ENCODE measurements at regions not wholly inside any gene's neighbourhood (a gene's known extent, or its start where the extent isn't known, plus 50 kb on each side); places are given as distances from the start of the nearest gene placed in this dataset.

DNA sequence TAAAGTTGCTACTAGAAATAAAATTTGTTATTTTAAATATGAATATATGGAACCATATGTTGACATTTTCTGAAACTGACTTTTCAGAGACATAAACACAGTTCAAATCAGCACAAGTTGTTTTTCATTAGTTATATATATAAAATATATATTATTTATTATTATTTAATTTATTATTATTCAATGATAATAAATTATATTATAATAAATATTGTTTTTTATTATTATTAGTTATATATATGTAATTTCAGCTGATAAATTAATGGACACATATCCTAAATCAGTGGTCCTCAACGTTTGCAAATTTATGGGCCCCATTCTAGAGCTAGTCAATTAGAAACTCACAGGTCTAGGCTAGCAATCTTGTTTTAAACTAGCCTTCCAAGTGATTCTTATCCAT, 809.3 kb downstream of the C4orf33 start:
- H3K4me3 Mint-ChIP-seq = no peak overlapping the region
- no peaks in the 10 kb centered on the region for H3K4me1 Mint-ChIP-seq
- H3K36me3 Mint-ChIP-seq (ENCODE audit: insufficient read depth) = no peaks in the 10 kb centered on the region

DNA sequence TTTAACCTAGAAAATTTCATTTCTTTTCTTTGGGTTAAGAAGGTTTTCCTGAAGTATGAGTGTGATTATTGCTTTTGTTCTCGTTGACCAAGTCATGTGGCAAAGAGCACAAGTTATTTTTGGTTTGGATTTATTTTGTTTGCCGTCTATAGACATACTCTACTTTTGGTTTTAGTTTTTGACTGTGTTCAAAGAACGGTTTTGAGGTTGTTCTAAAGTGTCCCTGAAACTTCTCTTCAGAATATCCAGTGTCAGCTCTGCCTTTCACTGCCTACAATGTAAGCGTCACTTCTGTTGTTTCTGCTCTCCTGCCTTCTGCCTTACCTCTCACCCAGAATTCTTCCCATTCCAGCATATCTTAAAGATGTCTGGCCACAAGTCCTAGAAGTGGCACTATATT, 812.2 kb downstream of the C4orf33 start:
- Mint-ChIP-seq H3K4me3 (no peak overlapping the region), H3K27me3 (no peaks in the 10 kb centered on the region), H3K27ac (ENCODE audit: low read depth) (no peak overlapping the region), H3K9me3 (peaks cover 19% of the 10 kb centered on the region), H3K36me3 (ENCODE audit: insufficient read depth) (no peaks in the 10 kb centered on the region), H3K4me1 (no peaks in the 10 kb centered on the region)
- ATAC-seq (replicated peaks; ENCODE audit: extremely low read depth, poor library complexity, severe bottlenecking) = no peak
- no peak for DNase-seq (ENCODE audit: low spot score in 2 of 2)

More for the DNA sequence above, 809.3 kb downstream of the C4orf33 start:
- peaks cover 21% of the 10 kb centered on the region for H3K9me3 Mint-ChIP-seq
- H3K27me3 Mint-ChIP-seq = no peaks in the 10 kb centered on the region
- no peak overlapping the region for H3K27ac Mint-ChIP-seq (ENCODE audit: low read depth)
- DNase-seq (ENCODE audit: low spot score in 2 of 2) (no peak), ATAC-seq (replicated peaks; ENCODE audit: extremely low read depth, poor library complexity, severe bottlenecking) (no peak)

DNA sequence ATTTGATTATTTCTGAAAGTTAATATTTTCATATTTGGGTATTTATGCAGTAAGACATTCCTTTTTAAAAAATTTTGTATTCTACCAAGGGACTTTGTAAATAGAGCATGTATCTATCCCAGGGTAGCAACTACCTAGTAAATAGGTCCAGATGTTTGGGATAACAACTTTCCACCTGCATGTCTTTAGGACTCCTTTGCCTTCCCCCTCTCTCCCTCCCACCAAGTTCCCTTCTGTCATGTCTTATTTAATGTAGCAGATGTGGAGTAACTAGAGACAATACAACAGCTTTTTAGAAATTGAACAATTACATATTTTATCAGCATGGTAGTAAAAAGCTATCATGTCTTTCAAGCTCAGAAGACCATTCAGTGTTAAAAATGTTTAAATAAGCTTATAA, 821.0 kb downstream of the C4orf33 start:
- no peak for DNase-seq (ENCODE audit: low spot score in 2 of 2)
- Mint-ChIP-seq H3K9me3 (peaks cover 13% of the 10 kb centered on the region), H3K27me3 (no peaks in the 10 kb centered on the region), H3K27ac (ENCODE audit: low read depth) (no peak overlapping the region), H3K4me3 (no peak overlapping the region), H3K4me1 (no peaks in the 10 kb centered on the region), H3K36me3 (ENCODE audit: insufficient read depth) (no peaks in the 10 kb centered on the region)
- no peak for ATAC-seq (replicated peaks; ENCODE audit: extremely low read depth, poor library complexity, severe bottlenecking)

DNA sequence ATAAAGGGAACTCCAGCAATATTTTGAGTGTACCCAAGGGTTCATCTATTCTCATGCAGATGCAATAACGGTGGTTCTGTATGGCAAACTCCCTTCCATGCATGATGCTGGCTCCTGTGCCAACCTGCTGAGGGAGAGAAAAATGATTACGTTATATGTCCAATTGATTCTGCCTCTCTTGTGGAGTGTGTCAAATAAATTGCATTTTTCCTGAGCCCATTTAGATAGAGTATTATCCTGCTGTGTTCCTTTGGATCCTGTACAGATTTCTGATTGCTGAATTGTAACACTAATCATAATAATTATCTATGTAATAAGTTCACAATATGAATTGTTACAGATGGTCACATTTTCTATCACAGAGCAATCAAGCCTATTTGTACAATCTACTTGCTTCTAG, 821.7 kb downstream of the C4orf33 start:
- Mint-ChIP-seq H3K9me3 (peaks cover 13% of the 10 kb centered on the region), H3K4me3 (no peak overlapping the region), H3K27ac (ENCODE audit: low read depth) (no peak overlapping the region), H3K27me3 (no peaks in the 10 kb centered on the region), H3K36me3 (ENCODE audit: insufficient read depth) (no peaks in the 10 kb centered on the region), H3K4me1 (no peaks in the 10 kb centered on the region)
- ATAC-seq (replicated peaks; ENCODE audit: extremely low read depth, poor library complexity, severe bottlenecking) = no peak
- DNase-seq (ENCODE audit: low spot score in 2 of 2) = no peak

DNA sequence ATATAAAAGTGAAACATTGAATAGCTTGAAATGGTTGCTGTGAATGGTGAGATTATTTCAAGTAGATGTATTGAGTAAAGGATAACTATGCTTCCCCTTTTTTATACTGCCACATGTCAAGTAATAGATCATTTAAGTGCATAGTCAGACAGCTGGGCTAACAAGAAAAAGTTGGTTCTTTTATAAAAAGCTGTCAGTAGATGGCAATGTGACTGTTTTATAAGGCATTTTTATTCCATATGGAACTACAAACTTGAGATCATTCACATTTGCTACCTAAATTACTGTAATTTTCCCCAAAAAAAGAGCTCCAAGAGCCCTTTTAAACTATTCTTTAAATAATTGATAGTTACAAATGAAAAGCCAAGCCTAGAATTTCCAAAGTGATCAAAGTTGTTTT, 831.0 kb downstream of the C4orf33 start:
- H3K4me1 Mint-ChIP-seq = no peaks in the 10 kb centered on the region
- ATAC-seq (replicated peaks; ENCODE audit: extremely low read depth, poor library complexity, severe bottlenecking) (no peak), DNase-seq (ENCODE audit: low spot score in 2 of 2) (no peak)
- H3K27ac Mint-ChIP-seq (ENCODE audit: low read depth) = no peak overlapping the region
- H3K9me3 Mint-ChIP-seq = peaks cover 5% of the 10 kb centered on the region
- H3K4me3 Mint-ChIP-seq = no peak overlapping the region
- H3K36me3 Mint-ChIP-seq (ENCODE audit: insufficient read depth) = no peaks in the 10 kb centered on the region
- H3K27me3 Mint-ChIP-seq = no peaks in the 10 kb centered on the region

DNA sequence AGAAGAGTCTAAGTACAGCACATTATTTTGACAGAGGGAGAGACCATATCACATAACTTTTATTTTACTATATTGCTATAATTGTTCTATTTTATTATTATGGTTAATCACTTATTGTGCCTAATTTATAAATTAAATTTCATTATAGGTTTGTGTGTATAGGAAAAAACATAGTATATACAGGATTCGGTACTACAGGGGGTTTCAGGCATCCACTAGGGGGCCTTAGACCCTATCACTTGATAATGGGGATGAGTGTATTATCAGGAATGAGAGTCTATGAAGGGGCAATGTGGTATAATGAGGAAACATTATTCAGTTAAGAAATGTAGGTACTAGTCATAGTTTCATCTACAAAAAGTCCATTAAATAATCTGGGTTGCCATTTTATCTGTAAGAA, 833.1 kb downstream of the C4orf33 start:
- no peaks in the 10 kb centered on the region for H3K36me3 Mint-ChIP-seq (ENCODE audit: insufficient read depth)
- H3K4me1 Mint-ChIP-seq = no peaks in the 10 kb centered on the region
- no peak overlapping the region for H3K27ac Mint-ChIP-seq (ENCODE audit: low read depth)
- no peak for ATAC-seq (replicated peaks; ENCODE audit: extremely low read depth, poor library complexity, severe bottlenecking)
- H3K27me3 Mint-ChIP-seq = no peaks in the 10 kb centered on the region
- peaks cover 3% of the 10 kb centered on the region for H3K9me3 Mint-ChIP-seq
- no peak for DNase-seq (ENCODE audit: low spot score in 2 of 2)
- no peak overlapping the region for H3K4me3 Mint-ChIP-seq

DNA sequence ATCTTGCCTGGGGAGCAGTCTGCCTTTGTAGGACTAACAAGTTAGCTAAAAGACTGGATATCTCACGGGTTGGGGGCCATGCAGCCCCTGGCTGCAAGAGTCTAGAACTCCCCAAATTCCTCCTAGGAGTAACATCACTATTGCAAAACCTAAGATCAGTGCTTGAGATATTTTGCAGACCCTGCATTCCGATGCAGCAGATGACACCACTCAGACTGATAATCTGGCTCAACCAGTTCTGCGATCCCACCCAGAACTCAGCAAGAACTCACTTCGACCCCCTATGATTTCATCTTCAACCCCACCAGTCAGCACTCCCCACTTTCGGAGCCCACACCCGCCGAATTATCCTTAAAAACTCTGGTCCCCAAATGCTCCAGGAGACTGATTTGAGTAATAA, 834.0 kb downstream of the C4orf33 start:
- Mint-ChIP-seq H3K27me3 (no peaks in the 10 kb centered on the region), H3K9me3 (no peaks in the 10 kb centered on the region), H3K36me3 (ENCODE audit: insufficient read depth) (no peaks in the 10 kb centered on the region), H3K27ac (ENCODE audit: low read depth) (no peak overlapping the region), H3K4me1 (no peaks in the 10 kb centered on the region), H3K4me3 (no peak overlapping the region)
- DNase-seq (ENCODE audit: low spot score in 2 of 2) = no peak
- no peak for ATAC-seq (replicated peaks; ENCODE audit: extremely low read depth, poor library complexity, severe bottlenecking)

DNA sequence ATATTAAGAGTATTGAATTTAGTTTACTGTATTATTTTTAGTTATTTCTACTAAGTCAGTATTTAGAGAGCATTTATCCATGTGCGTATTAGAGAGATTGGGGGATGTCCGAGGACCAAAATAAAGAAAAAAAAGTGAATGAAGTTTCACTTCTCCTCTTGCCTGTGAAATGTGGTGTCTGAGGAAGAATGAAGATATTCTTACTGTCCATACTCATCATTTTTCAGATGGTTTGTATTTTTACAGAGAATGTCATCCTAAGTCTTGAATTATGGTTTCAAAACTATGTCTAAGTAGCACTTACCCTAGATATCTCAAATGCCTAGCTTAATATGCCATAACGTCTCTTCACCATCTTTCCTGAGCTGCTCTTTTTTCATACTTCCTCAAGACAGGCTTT, 854.3 kb downstream of the C4orf33 start:
- no peak overlapping the region for H3K27ac Mint-ChIP-seq (ENCODE audit: low read depth)
- DNase-seq (ENCODE audit: low spot score in 2 of 2) = no peak
- no peak overlapping the region for H3K4me3 Mint-ChIP-seq
- ATAC-seq (replicated peaks; ENCODE audit: extremely low read depth, poor library complexity, severe bottlenecking) = no peak
- H3K27me3 Mint-ChIP-seq = no peaks in the 10 kb centered on the region
- H3K9me3 Mint-ChIP-seq = peaks cover 24% of the 10 kb centered on the region
- no peaks in the 10 kb centered on the region for H3K36me3 Mint-ChIP-seq (ENCODE audit: insufficient read depth)
- no peaks in the 10 kb centered on the region for H3K4me1 Mint-ChIP-seq

DNA sequence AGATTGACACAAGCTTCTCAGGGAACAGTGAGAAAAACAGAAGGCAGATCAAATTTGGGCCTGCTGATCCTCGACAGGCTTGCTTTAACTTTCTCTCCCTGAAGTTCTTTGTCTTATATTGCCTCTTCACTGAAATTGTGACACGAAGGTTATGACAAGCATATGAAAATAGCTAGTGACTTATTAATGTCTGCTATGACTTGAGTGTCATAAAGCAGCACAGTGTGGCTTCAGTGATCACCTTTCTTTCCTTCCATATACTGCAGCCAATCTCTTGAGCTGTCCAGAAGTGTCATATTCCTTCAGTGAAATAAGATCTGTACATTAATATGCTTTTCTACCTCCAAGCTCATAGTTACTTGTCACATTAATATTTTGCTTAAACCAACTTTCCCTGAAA, 870.2 kb downstream of the C4orf33 start:
- no peaks in the 10 kb centered on the region for H3K4me1 Mint-ChIP-seq
- no peaks in the 10 kb centered on the region for H3K27me3 Mint-ChIP-seq
- no peak for DNase-seq (ENCODE audit: low spot score in 2 of 2)
- ATAC-seq (replicated peaks; ENCODE audit: extremely low read depth, poor library complexity, severe bottlenecking) = no peak
- no peaks in the 10 kb centered on the region for H3K9me3 Mint-ChIP-seq
- no peak overlapping the region for H3K4me3 Mint-ChIP-seq
- no peaks in the 10 kb centered on the region for H3K36me3 Mint-ChIP-seq (ENCODE audit: insufficient read depth)
- no peak overlapping the region for H3K27ac Mint-ChIP-seq (ENCODE audit: low read depth)

DNA sequence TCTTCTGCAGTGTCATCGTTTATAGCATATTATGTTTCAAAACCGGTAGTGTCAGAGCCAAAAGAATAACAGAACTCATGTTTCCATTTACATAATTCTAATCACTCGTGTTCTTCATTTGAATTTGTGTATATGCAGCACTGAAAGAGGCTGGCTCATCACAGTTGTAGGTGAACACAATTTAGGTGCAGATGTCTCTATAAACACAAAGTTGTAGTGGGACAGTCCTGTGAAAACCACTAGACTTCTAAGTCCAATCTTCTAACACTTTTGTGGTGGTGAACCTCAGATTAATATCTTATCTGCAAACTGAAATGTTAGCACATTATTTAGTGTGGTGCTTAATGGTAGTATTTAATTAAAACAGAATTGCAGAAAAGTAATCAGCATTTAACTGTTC, 872.4 kb downstream of the C4orf33 start:
- Mint-ChIP-seq H3K4me1 (no peaks in the 10 kb centered on the region), H3K36me3 (ENCODE audit: insufficient read depth) (no peaks in the 10 kb centered on the region), H3K9me3 (peaks cover 5% of the 10 kb centered on the region), H3K27me3 (no peaks in the 10 kb centered on the region), H3K4me3 (no peak overlapping the region), H3K27ac (ENCODE audit: low read depth) (no peak overlapping the region)
- DNase-seq (ENCODE audit: low spot score in 2 of 2) (no peak), ATAC-seq (replicated peaks; ENCODE audit: extremely low read depth, poor library complexity, severe bottlenecking) (no peak)

DNA sequence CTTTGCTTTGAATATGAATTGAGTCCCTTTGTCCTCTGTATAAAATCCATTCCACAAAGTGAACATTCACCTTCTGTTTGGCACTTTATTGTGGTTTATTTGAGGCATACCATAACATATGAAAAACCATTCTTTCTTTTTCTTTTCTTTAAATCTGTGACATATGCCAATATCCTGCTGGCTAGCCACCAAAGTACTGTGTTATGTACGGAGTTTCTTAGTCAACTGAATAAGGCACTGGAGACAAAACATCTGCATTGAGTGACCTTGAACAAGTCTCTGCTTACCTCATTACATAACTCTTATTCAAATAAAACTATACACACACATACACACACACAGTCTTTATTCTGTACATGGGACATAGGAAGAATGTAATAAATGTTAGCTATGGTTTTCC, 872.8 kb downstream of the C4orf33 start:
- Mint-ChIP-seq H3K36me3 (ENCODE audit: insufficient read depth) (no peaks in the 10 kb centered on the region), H3K9me3 (peaks cover 5% of the 10 kb centered on the region), H3K27me3 (no peaks in the 10 kb centered on the region), H3K27ac (ENCODE audit: low read depth) (no peak overlapping the region), H3K4me3 (no peak overlapping the region), H3K4me1 (no peaks in the 10 kb centered on the region)
- DNase-seq (ENCODE audit: low spot score in 2 of 2) = no peak
- no peak for ATAC-seq (replicated peaks; ENCODE audit: extremely low read depth, poor library complexity, severe bottlenecking)

DNA sequence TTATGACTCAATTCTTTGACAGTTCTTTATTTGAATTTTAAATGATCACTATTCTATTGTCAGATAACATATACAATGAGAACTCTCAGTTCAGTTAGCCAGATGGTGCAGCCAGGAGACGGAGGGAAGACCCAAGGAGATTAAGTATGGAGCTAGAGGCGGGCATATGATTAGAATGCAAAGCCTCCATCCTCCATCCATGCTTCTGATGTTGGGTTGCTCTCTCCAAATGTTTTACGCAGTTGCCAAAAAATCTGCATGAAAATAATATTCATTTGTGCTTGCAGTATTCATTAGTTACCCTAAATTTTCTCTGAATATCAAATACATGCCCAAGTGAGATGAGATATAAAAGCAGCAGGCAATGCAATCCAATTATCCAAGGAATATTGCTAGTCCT, 874.8 kb downstream of the C4orf33 start:
- no peak overlapping the region for H3K27ac Mint-ChIP-seq (ENCODE audit: low read depth)
- no peaks in the 10 kb centered on the region for H3K4me1 Mint-ChIP-seq
- H3K9me3 Mint-ChIP-seq = peaks cover 5% of the 10 kb centered on the region
- H3K27me3 Mint-ChIP-seq = no peaks in the 10 kb centered on the region
- H3K4me3 Mint-ChIP-seq = no peak overlapping the region
- DNase-seq (ENCODE audit: low spot score in 2 of 2) = no peak
- ATAC-seq (replicated peaks; ENCODE audit: extremely low read depth, poor library complexity, severe bottlenecking) = no peak
- no peaks in the 10 kb centered on the region for H3K36me3 Mint-ChIP-seq (ENCODE audit: insufficient read depth)

DNA sequence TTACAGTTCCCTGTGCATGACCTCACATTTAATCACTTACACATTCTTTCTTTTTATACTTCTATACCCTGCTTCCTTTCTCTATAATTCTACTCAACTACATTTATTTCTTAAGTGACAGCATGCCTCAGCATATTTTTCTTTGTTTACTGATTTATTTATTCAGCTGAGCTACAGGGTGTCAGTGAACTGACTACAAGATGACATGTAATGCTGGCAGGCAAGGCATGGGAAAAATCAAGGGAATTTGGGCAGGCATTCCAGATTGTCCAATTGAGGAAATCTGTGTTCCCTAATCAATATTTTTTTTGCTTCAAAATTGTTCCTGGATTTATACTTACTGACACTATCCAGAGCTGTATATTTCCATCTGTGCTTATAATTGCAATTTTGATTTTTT, 875.5 kb downstream of the C4orf33 start:
- Mint-ChIP-seq H3K9me3 (peaks cover 5% of the 10 kb centered on the region), H3K27ac (ENCODE audit: low read depth) (no peak overlapping the region), H3K27me3 (no peaks in the 10 kb centered on the region), H3K4me1 (no peaks in the 10 kb centered on the region), H3K4me3 (no peak overlapping the region), H3K36me3 (ENCODE audit: insufficient read depth) (no peaks in the 10 kb centered on the region)
- DNase-seq (ENCODE audit: low spot score in 2 of 2) (no peak), ATAC-seq (replicated peaks; ENCODE audit: extremely low read depth, poor library complexity, severe bottlenecking) (no peak)

DNA sequence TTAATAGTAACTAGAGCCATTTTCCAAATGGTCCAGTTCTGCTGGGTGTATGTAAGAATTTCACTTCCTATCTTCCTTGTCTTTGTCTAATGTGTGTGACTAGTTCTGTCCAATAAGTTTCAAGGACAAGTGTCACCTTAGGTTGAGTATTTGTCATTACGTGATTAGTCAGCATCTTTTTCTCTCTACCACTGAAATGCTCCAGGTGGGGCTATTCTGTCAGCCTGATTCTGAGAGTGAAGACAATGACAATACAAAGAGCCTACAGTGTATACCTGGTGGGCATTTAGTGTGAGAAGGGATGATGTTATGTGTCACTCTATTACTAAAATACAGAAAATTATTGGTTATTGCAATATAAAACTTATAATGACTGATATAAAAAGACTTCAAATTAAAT, 876.3 kb downstream of the C4orf33 start:
- Mint-ChIP-seq H3K36me3 (ENCODE audit: insufficient read depth) (no peaks in the 10 kb centered on the region), H3K4me1 (no peaks in the 10 kb centered on the region), H3K27ac (ENCODE audit: low read depth) (no peak overlapping the region), H3K27me3 (no peaks in the 10 kb centered on the region), H3K4me3 (no peak overlapping the region), H3K9me3 (peaks cover 5% of the 10 kb centered on the region)
- ATAC-seq (replicated peaks; ENCODE audit: extremely low read depth, poor library complexity, severe bottlenecking) (no peak), DNase-seq (ENCODE audit: low spot score in 2 of 2) (no peak)
